ENCODE measurements at regions not wholly inside any gene's neighbourhood (a gene's known extent, or its start where the extent isn't known, plus 50 kb on each side); places are given as distances from the start of the nearest gene placed in this dataset.
"Not testable (repeated sequence)": the region's sequence is repeated elsewhere in the genome, so short reads cannot be mapped to it uniquely, and the experiment has no call there.

DNA sequence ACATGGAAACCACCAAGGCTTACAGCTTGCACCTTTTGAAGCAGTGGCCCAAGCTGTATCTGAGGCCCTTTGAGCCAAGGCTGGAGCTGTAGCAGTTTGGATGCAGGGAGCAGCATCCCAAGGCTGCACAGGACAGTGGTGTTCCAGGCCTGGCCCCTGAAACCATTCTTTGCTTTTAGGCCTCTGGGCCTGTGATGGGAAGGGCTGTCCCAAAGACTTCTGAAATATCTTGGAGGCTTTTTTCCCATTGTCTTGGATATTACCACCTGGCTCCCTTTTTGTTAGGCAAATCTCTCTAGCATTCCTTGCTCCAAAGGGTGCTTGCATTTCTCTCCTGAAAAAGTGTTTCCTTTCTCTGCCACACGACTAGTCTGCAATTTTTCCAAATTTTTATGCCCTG, 302.8 kb upstream of the MDFIC2 start:
- H2AFZ ChIP-seq (ENCODE audit: low read depth, low read length): no peak overlapping the region
- H3K27me3 ChIP-seq (ENCODE audit: insufficient read depth, low read length, poor library complexity): no peaks in the 10 kb centered on the region
- no peak overlapping the region for H3K9ac ChIP-seq (ENCODE audit: low read depth, low read length)
- H4K20me1 ChIP-seq (ENCODE audit: insufficient read depth, low read length): no peaks in the 10 kb centered on the region
- no peak overlapping the region for H3K4me2 ChIP-seq (ENCODE audit: insufficient read depth, low read length)
- no peaks in the 10 kb centered on the region for H3K9me3 ChIP-seq (ENCODE audit: insufficient read depth, low read length, severe bottlenecking)
- no peak for ATAC-seq (ENCODE audit: insufficient read depth, low read depth)
- H3K36me3 ChIP-seq (ENCODE audit: insufficient read depth, low read length): no peaks in the 10 kb centered on the region
- no peaks in the 10 kb centered on the region for H3K79me2 ChIP-seq (ENCODE audit: insufficient read depth, low read length)
- TF ChIP-seq CTCF (IDR thresholded peaks at IDR 0.05; ENCODE audit: borderline replicate concordance, extremely low read depth, low read length, poor library complexity, severe bottlenecking): no peak
- no peak for TF ChIP-seq EZH2 (IDR thresholded peaks at IDR 0.05; ENCODE audit: borderline replicate concordance, low read depth, low read length, severe bottlenecking)
- no peak overlapping the region for H3K4me3 ChIP-seq (ENCODE audit: low read depth in 1 of 2, low read length in 2 of 2)
- H3K27ac ChIP-seq (ENCODE audit: low read length): no peak overlapping the region
- no peak for DNase-seq
- H3K4me1 ChIP-seq (ENCODE audit: insufficient read depth, low read length): no peaks in the 10 kb centered on the region

DNA sequence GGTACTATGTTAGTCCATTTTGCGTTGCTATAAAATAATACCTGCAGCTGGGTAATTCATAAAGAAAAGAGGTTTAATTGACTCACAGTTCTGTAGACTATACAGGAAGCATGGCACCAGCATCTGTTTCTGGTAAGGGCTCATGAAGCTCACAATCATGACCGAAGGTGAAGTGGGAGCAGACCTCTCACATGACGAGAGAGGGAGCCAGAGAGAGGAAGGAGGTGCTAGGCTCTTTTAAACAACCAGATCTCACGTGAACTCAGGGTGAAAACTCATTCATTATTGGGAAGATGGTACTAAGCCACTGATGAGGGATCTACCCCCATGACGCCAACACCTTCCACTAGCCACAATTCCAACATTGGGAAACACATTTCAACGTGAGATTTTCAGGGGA, 301.7 kb upstream of the MDFIC2 start:
- H3K27me3 ChIP-seq (ENCODE audit: insufficient read depth, low read length, poor library complexity): no peaks in the 10 kb centered on the region
- no peak overlapping the region for H3K27ac ChIP-seq (ENCODE audit: low read length)
- no peaks in the 10 kb centered on the region for H3K4me1 ChIP-seq (ENCODE audit: insufficient read depth, low read length)
- H2AFZ ChIP-seq (ENCODE audit: low read depth, low read length): no peak overlapping the region
- no peaks in the 10 kb centered on the region for H4K20me1 ChIP-seq (ENCODE audit: insufficient read depth, low read length)
- no peak overlapping the region for H3K9ac ChIP-seq (ENCODE audit: low read depth, low read length)
- H3K79me2 ChIP-seq (ENCODE audit: insufficient read depth, low read length): no peaks in the 10 kb centered on the region
- TF ChIP-seq EZH2 (IDR thresholded peaks at IDR 0.05; ENCODE audit: borderline replicate concordance, low read depth, low read length, severe bottlenecking) (no peak), CTCF (IDR thresholded peaks at IDR 0.05; ENCODE audit: borderline replicate concordance, extremely low read depth, low read length, poor library complexity, severe bottlenecking) (no peak)
- no peaks in the 10 kb centered on the region for H3K9me3 ChIP-seq (ENCODE audit: insufficient read depth, low read length, severe bottlenecking)
- ATAC-seq (ENCODE audit: insufficient read depth, low read depth): no peak
- no peak for DNase-seq
- no peak overlapping the region for H3K4me3 ChIP-seq (ENCODE audit: low read depth in 1 of 2, low read length in 2 of 2)
- H3K36me3 ChIP-seq (ENCODE audit: insufficient read depth, low read length): no peaks in the 10 kb centered on the region
- H3K4me2 ChIP-seq (ENCODE audit: insufficient read depth, low read length): no peak overlapping the region

DNA sequence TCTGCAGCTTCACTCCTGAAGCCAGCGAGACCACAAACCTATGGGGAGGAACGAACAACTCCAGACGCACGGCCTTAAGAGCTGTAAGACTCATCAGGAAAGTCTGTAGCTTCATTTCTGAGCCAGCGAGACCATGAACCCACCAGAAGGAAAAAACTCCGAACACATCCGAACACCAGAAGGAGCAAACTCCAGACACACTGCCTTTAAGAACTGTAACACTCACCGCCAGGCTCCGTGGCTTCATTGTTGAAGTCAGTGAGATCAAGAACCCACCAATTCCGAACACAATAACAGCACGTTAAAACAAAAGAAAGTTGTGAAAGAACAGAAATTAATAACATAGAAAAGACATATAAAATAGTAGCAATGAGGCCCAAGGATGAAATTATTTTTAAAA, 300.5 kb upstream of the MDFIC2 start:
- Histone ChIP-seq H4K20me1 (ENCODE audit: insufficient read depth, low read length) (no peaks in the 10 kb centered on the region), H3K79me2 (ENCODE audit: insufficient read depth, low read length) (no peaks in the 10 kb centered on the region), H2AFZ (ENCODE audit: low read depth, low read length) (no peak overlapping the region), H3K4me3 (ENCODE audit: low read depth in 1 of 2, low read length in 2 of 2) (no peak overlapping the region), H3K36me3 (ENCODE audit: insufficient read depth, low read length) (no peaks in the 10 kb centered on the region), H3K27ac (ENCODE audit: low read length) (no peak overlapping the region), H3K27me3 (ENCODE audit: insufficient read depth, low read length, poor library complexity) (no peaks in the 10 kb centered on the region), H3K4me2 (ENCODE audit: insufficient read depth, low read length) (no peak overlapping the region), H3K4me1 (ENCODE audit: insufficient read depth, low read length) (no peaks in the 10 kb centered on the region), H3K9me3 (ENCODE audit: insufficient read depth, low read length, severe bottlenecking) (no peaks in the 10 kb centered on the region), H3K9ac (ENCODE audit: low read depth, low read length) (no peak overlapping the region)
- ATAC-seq (ENCODE audit: insufficient read depth, low read depth) (no peak), DNase-seq (no peak)
- TF ChIP-seq CTCF (IDR thresholded peaks at IDR 0.05; ENCODE audit: borderline replicate concordance, extremely low read depth, low read length, poor library complexity, severe bottlenecking) (no peak), EZH2 (IDR thresholded peaks at IDR 0.05; ENCODE audit: borderline replicate concordance, low read depth, low read length, severe bottlenecking) (no peak)

GRCh38 chr3:70611667-70612277, 299.3 kb upstream of the MDFIC2 start:
- H2AFZ ChIP-seq (ENCODE audit: low read depth, low read length); ATAC-seq (ENCODE audit: insufficient read depth, low read depth); H3K27ac ChIP-seq (ENCODE audit: low read length); H3K27me3 ChIP-seq (ENCODE audit: insufficient read depth, low read length, poor library complexity); DNase-seq; H3K79me2 ChIP-seq (ENCODE audit: insufficient read depth, low read length); H3K4me1 ChIP-seq (ENCODE audit: insufficient read depth, low read length); H4K20me1 ChIP-seq (ENCODE audit: insufficient read depth, low read length); H3K9me3 ChIP-seq (ENCODE audit: insufficient read depth, low read length, severe bottlenecking); H3K9ac ChIP-seq (ENCODE audit: low read depth, low read length); H3K4me3 ChIP-seq (ENCODE audit: low read depth in 1 of 2, low read length in 2 of 2); H3K36me3 ChIP-seq (ENCODE audit: insufficient read depth, low read length); H3K4me2 ChIP-seq (ENCODE audit: insufficient read depth, low read length): not testable (repeated sequence)
